Breast epithelium (tissue), 3 donors: ENCODE measurements at regions not wholly inside any gene's neighbourhood (a gene's known extent, or its start where the extent isn't known, plus 50 kb on each side); places are given as distances from the start of the nearest gene placed in this dataset.

ENCODE experiments used
- POLR2AphosphoS5 ChIP-seq, 3 donors: sonication (generic); formaldehyde crosslinking; IDR thresholded peaks; one replicate each; pipeline ENCODE4 v1.6.1; 2017; ENCODE audit warnings: antibody characterized with exemption in 3 of 3
- TF ChIP-seq, protein P1 (sequence below), 3 donors: fragments of 450-650 bp; IDR thresholded peaks; one replicate each; pipeline ENCODE4 v1.5.1; 2016 to 2017; ENCODE audit warnings: antibody characterized with exemption in 3 of 3, mild to moderate bottlenecking in 3 of 3, moderate library complexity in 3 of 3

DNA sequence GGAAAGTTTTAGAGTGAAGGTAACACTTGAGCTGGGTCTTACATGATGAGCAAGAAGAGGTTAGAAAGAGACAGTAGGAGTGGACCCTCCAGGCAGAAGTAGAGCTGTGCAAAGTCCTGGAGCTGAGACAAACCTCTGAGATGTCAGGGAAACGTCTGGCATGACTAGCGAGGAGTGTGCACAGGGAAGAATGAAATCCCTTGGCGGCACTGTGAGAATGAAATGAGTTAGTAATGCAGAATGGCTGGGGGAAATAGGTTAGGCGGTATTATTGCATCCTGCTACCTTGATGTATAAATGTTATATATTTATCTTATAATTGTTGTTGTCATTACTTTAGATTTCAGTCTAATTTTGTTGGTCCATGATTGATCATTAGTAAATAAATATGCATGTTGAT is 457.9 kb upstream of the CCL2 start:
- TF ChIP-seq, protein P1, sequence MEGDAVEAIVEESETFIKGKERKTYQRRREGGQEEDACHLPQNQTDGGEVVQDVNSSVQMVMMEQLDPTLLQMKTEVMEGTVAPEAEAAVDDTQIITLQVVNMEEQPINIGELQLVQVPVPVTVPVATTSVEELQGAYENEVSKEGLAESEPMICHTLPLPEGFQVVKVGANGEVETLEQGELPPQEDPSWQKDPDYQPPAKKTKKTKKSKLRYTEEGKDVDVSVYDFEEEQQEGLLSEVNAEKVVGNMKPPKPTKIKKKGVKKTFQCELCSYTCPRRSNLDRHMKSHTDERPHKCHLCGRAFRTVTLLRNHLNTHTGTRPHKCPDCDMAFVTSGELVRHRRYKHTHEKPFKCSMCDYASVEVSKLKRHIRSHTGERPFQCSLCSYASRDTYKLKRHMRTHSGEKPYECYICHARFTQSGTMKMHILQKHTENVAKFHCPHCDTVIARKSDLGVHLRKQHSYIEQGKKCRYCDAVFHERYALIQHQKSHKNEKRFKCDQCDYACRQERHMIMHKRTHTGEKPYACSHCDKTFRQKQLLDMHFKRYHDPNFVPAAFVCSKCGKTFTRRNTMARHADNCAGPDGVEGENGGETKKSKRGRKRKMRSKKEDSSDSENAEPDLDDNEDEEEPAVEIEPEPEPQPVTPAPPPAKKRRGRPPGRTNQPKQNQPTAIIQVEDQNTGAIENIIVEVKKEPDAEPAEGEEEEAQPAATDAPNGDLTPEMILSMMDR (IDR thresholded peaks at IDR 0.05): no peak
- no peak for TF ChIP-seq POLR2AphosphoS5 (IDR thresholded peaks at IDR 0.05)
